H9 (cell line): ENCODE measurements at regions not wholly inside any gene's neighbourhood (a gene's known extent, or its start where the extent isn't known, plus 50 kb on each side); places are given as distances from the start of the nearest gene placed in this dataset.

Source experiments
- DNase-seq: peaks from one replicate; pipeline ENCODE4 v3.0.0-alpha.2; 2017
- H2AFZ ChIP-seq: one replicate; pipeline ENCODE4 v1.6.1; 2013; ENCODE audit warnings: mild to moderate bottlenecking, low read length, control low read depth, moderate library complexity
- H2AK5ac ChIP-seq: 2 replicates; pipeline ENCODE4 v1.6.1; 2013; ENCODE audit warnings: low read length, control low read depth, mixed read lengths; ENCODE audit not compliant: insufficient read length
- H2BK120ac ChIP-seq: one replicate; pipeline ENCODE4 v1.6.1; 2013; ENCODE audit warnings: low read depth, mild to moderate bottlenecking, low read length, control low read depth, inconsistent platforms; ENCODE audit not compliant: poor library complexity, severe bottlenecking
- H2BK12ac ChIP-seq: 2 replicates; pipeline ENCODE4 v1.6.1; 2013; ENCODE audit warnings: low read length, control low read depth, mixed read lengths, low read depth; ENCODE audit not compliant: insufficient read length
- H2BK15ac ChIP-seq: 2 replicates; pipeline ENCODE4 v1.6.1; 2013; ENCODE audit warnings: low read depth, low read length, control low read depth
- H2BK20ac ChIP-seq: one replicate; pipeline ENCODE4 v1.6.1; 2013; ENCODE audit warnings: low read depth, mild to moderate bottlenecking, low read length, control low read depth, inconsistent platforms; ENCODE audit not compliant: poor library complexity, severe bottlenecking
- H2BK5ac ChIP-seq: 2 replicates; pipeline ENCODE4 v1.6.1; 2013; ENCODE audit warnings: low read length, control low read depth, mixed read lengths; ENCODE audit not compliant: insufficient read length
- H3K14ac ChIP-seq: 2 replicates; pipeline ENCODE4 v1.6.1; 2013; ENCODE audit warnings: low read length, control low read depth; ENCODE audit not compliant: insufficient read depth
- H3K18ac ChIP-seq: 2 replicates; pipeline ENCODE4 v1.6.1; 2013; ENCODE audit warnings: low read depth, mild to moderate bottlenecking, mixed read lengths, low read length, control low read depth; ENCODE audit not compliant: insufficient read length
- H3K23ac ChIP-seq: 2 replicates; pipeline ENCODE4 v1.6.1; 2013; ENCODE audit warnings: low read length, control low read depth, mixed read lengths, low read depth; ENCODE audit not compliant: insufficient read length
- H3K23me2 ChIP-seq: 2 replicates; pipeline ENCODE4 v1.6.1; 2013; ENCODE audit warnings: low read depth, mild to moderate bottlenecking, mixed read lengths, low read length, control low read depth; ENCODE audit not compliant: insufficient read length, poor library complexity, severe bottlenecking
- H3K27ac ChIP-seq: 2 replicates; pipeline ENCODE4 v1.5.1; 2013; ENCODE audit warnings: low read length, control low read depth, mixed read lengths, low read depth; ENCODE audit not compliant: insufficient read length
- H3K27me3 ChIP-seq: 2 replicates; pipeline ENCODE4 v1.6.1; 2013; ENCODE audit warnings: low read length, control low read depth, inconsistent platforms; ENCODE audit not compliant: insufficient read depth
- H3K4ac ChIP-seq: 2 replicates; pipeline ENCODE4 v1.6.1; 2013; ENCODE audit warnings: low read depth, mild to moderate bottlenecking, control low read depth, inconsistent platforms, low read length, moderate library complexity
- H3K4me1 ChIP-seq: 2 replicates; pipeline ENCODE4 v1.6.1; 2013; ENCODE audit warnings: low read length, control low read depth, inconsistent platforms; ENCODE audit not compliant: insufficient read depth
- H3K4me2 ChIP-seq: 2 replicates; pipeline ENCODE4 v1.6.1; 2013; ENCODE audit warnings: low read length, control low read depth, mixed read lengths; ENCODE audit not compliant: insufficient read length, insufficient read depth
- H3K56ac ChIP-seq: 2 replicates; pipeline ENCODE4 v1.6.1; 2013; ENCODE audit warnings: low read depth, mild to moderate bottlenecking, mixed read lengths, low read length, control low read depth; ENCODE audit not compliant: insufficient read length
- H3K79me1 ChIP-seq: 2 replicates; pipeline ENCODE4 v1.6.1; 2013; ENCODE audit warnings: low read depth, mild to moderate bottlenecking, moderate library complexity, low read length, control low read depth, inconsistent platforms; ENCODE audit not compliant: insufficient read depth, poor library complexity, severe bottlenecking
- H3K79me2 ChIP-seq: 2 replicates; pipeline ENCODE4 v1.6.1; 2013; ENCODE audit warnings: low read length, control low read depth, inconsistent platforms; ENCODE audit not compliant: insufficient read depth
- H3K9ac ChIP-seq: 2 replicates; pipeline ENCODE4 v1.6.1; 2013; ENCODE audit warnings: low read length, control low read depth, mixed read lengths; ENCODE audit not compliant: insufficient read length; ENCODE audit errors: extremely low read depth
- H3K9me3 ChIP-seq: one replicate; pipeline ENCODE4 v1.6.1; 2013; ENCODE audit warnings: low read depth, low read length, inconsistent platforms; ENCODE audit not compliant: control insufficient read depth
- H3T11ph ChIP-seq: one replicate; pipeline ENCODE4 v1.6.1; 2013; ENCODE audit warnings: mild to moderate bottlenecking, low read length, control low read depth, inconsistent platforms
- H4K20me1 ChIP-seq: one replicate; pipeline ENCODE4 v1.6.1; 2013; ENCODE audit not compliant: control insufficient read depth, insufficient read length, insufficient read depth
- H4K5ac ChIP-seq: 2 replicates; pipeline ENCODE4 v1.6.1; 2013; ENCODE audit warnings: low read depth, mild to moderate bottlenecking, mixed read lengths, low read length, control low read depth; ENCODE audit not compliant: insufficient read length
- H4K8ac ChIP-seq: replicated peaks from 2 replicates; pipeline ENCODE4 v1.6.1; 2013; ENCODE audit warnings: low read length, control low read depth, mixed read lengths, low read depth; ENCODE audit not compliant: insufficient read length
- H4K91ac ChIP-seq: 2 replicates; pipeline ENCODE4 v1.6.1; 2013; ENCODE audit warnings: low read depth, mild to moderate bottlenecking, moderate library complexity, mixed read lengths, low read length, control low read depth; ENCODE audit not compliant: insufficient read length
- H3K27ac Mint-ChIP-seq, 3 experiments: 2 replicates in 2 of 3; 3 replicates in 1 of 3; pipeline ENCODE4 v1.8.0; 2020 to 2021; ENCODE audit warnings: mixed read lengths in 3 of 3, mild to moderate bottlenecking in 1 of 3, moderate library complexity in 1 of 3
- H3K27me3 Mint-ChIP-seq: 2 replicates; pipeline ENCODE4 v1.8.0; 2021; ENCODE audit warnings: low read depth, mild to moderate bottlenecking, moderate library complexity, mixed read lengths
- H3K36me3 Mint-ChIP-seq, 3 experiments: 2 replicates in 2 of 3; 3 replicates in 1 of 3; pipeline ENCODE4 v1.8.0; 2020 to 2021; ENCODE audit warnings: low read depth in 3 of 3, mixed read lengths in 3 of 3; ENCODE audit not compliant: insufficient read depth in 1 of 3
- H3K4me1 Mint-ChIP-seq, 2 experiments: 2 replicates each; pipeline ENCODE4 v1.8.0; 2020; ENCODE audit warnings: mixed read lengths in 2 of 2
- H3K4me3 Mint-ChIP-seq, 2 experiments: 2 replicates in 1 of 2; 3 replicates in 1 of 2; pipeline ENCODE4 v1.8.0; 2020 to 2021; ENCODE audit warnings: mild to moderate bottlenecking in 2 of 2, mixed read lengths in 2 of 2, moderate library complexity in 1 of 2
- H3K9me3 Mint-ChIP-seq, 2 experiments: 2 replicates in 1 of 2; 3 replicates in 1 of 2; pipeline ENCODE4 v1.8.0; 2020; ENCODE audit warnings: mild to moderate bottlenecking in 2 of 2, mixed read lengths in 2 of 2, moderate library complexity in 1 of 2
- CTCF ChIP-seq: fragments of 200-600 bp; sonication (generic); conservative IDR thresholded peaks from 3 replicates; pipeline ENCODE4 v1.8.0; 2021; ENCODE audit warnings: antibody characterized with exemption, mild to moderate bottlenecking
- WGBS: extraction: QIAGEN DNeasy Blood & Tissue Kit; methylation state at CpG from one replicate; pipeline ENCODE4 v1.1.7; 2013; ENCODE audit warnings: missing lambda C conversion rate, low lambda C conversion rate, mixed read lengths; ENCODE audit not compliant: insufficient read length; ENCODE audit errors: extremely low coverage; 5-methylcytosine and 5-hydroxymethylcytosine counted together

GRCh38 chr4:180538384-180539057, 1704.7 kb upstream of the TENM3 start:
- peak overlapping the region; percentile 17 for H2AFZ ChIP-seq
- no peak overlapping the region for H4K5ac ChIP-seq
- H3K23me2 ChIP-seq, result no peaks in the 10 kb centered on the region
- H4K91ac ChIP-seq, result no peak overlapping the region
- H3K36me3 Mint-ChIP-seq, result no peaks in the 10 kb centered on the region
- DNase-seq, result no peak
- H2BK5ac ChIP-seq, result no peak overlapping the region
- H3K56ac ChIP-seq, result no peak overlapping the region
- H3K9ac ChIP-seq, result no peak overlapping the region
- H3K27me3 Mint-ChIP-seq, result no peaks in the 10 kb centered on the region
- H3K4ac ChIP-seq, result no peak overlapping the region
- H4K8ac ChIP-seq, result no peak overlapping the region
- H3K27me3 ChIP-seq, result no peaks in the 10 kb centered on the region
- no peaks in the 10 kb centered on the region for H3K79me2 ChIP-seq
- H3K4me3 Mint-ChIP-seq, result no peak overlapping the region
- WGBS, result no CpG with 5 or more reads among the region's 8 CpGs
- no peak overlapping the region for H2BK120ac ChIP-seq
- H3K27ac ChIP-seq, result no peak overlapping the region
- H2BK12ac ChIP-seq, result no peak overlapping the region
- no peak overlapping the region for H3K14ac ChIP-seq
- H3K18ac ChIP-seq, result no peak overlapping the region
- no peak overlapping the region for H3K23ac ChIP-seq
- no peak overlapping the region for H3K4me2 ChIP-seq
- H4K20me1 ChIP-seq, result no peaks in the 10 kb centered on the region
- no peaks in the 10 kb centered on the region for H3K9me3 ChIP-seq
- H2BK20ac ChIP-seq, result no peak overlapping the region
- H3K4me1 Mint-ChIP-seq, result peaks cover 56 to 58% of the 10 kb centered on the region in 2 experiments
- TF ChIP-seq CTCF, result no peak
- no peak overlapping the region for H3T11ph ChIP-seq
- H3K79me1 ChIP-seq, result no peaks in the 10 kb centered on the region
- H2BK15ac ChIP-seq, result no peak overlapping the region
- peak overlapping the region in 1 of 3 experiments; percentile 72; a peak in 2 of 7 replicates for H3K27ac Mint-ChIP-seq
- H3K9me3 Mint-ChIP-seq, result no peaks in the 10 kb centered on the region
- H3K4me1 ChIP-seq, result peaks cover 3% of the 10 kb centered on the region; the same call in 1 of the 2 replicates
- H2AK5ac ChIP-seq, result no peak overlapping the region
